SK-N-SH (cell line): ENCODE measurements at regions not wholly inside any gene's neighbourhood (a gene's known extent, or its start where the extent isn't known, plus 50 kb on each side); places are given as distances from the start of the nearest gene placed in this dataset.

Experiments used
- EP300 ChIP-seq, 2 experiments: IDR thresholded peaks; 2 replicates each; pipeline versions ENCODE4 v1.4.0 to v1.6.1; 2012; ENCODE audit warnings: borderline replicate concordance in 1 of 2, low read depth in 1 of 2, low read length in 1 of 2
- FOSL2 ChIP-seq: IDR thresholded peaks from 2 replicates; pipeline ENCODE4 v1.4.0; 2012; ENCODE audit warnings: low read depth, mild to moderate bottlenecking, moderate library complexity, borderline replicate concordance
- FOXM1 ChIP-seq: IDR thresholded peaks from 2 replicates; pipeline ENCODE4 v1.4.0; 2012; ENCODE audit warnings: low read depth, mild to moderate bottlenecking
- IRF3 ChIP-seq: fragments of 150-350 bp; IDR thresholded peaks from 2 replicates; pipeline ENCODE4 v1.6.1; 2016; ENCODE audit warnings: mild to moderate bottlenecking, low read depth, low read length
- MEF2A ChIP-seq: IDR thresholded peaks from 2 replicates; pipeline ENCODE4 v1.4.0; 2012; ENCODE audit warnings: low read depth, borderline replicate concordance
- MXI1 ChIP-seq: IDR thresholded peaks from 2 replicates; pipeline ENCODE4 v1.6.1; 2012; ENCODE audit warnings: mild to moderate bottlenecking, low read depth, low read length, improper control_type of control experiment
- PBX3 ChIP-seq: IDR thresholded peaks from 2 replicates; pipeline ENCODE4; 2012
- POLR2AphosphoS5 ChIP-seq: IDR thresholded peaks from 2 replicates; pipeline ENCODE4 v1.6.1; 2012; ENCODE audit warnings: low read depth, low read length
- RAD21 ChIP-seq: IDR thresholded peaks from 2 replicates; pipeline ENCODE4 v1.6.1; 2012; ENCODE audit warnings: mild to moderate bottlenecking, low read length
- RFX5 ChIP-seq: IDR thresholded peaks from 2 replicates; pipeline ENCODE4 v1.6.1; 2012; ENCODE audit warnings: mild to moderate bottlenecking, improper control_type of control experiment, low read length
- RXRA ChIP-seq: IDR thresholded peaks from 2 replicates; pipeline ENCODE4 v1.4.0; 2012; ENCODE audit warnings: low read depth, mild to moderate bottlenecking, borderline replicate concordance
- SIN3A ChIP-seq: IDR thresholded peaks from 2 replicates; pipeline ENCODE4 v1.6.1; 2012; ENCODE audit warnings: low read depth, mild to moderate bottlenecking, low read length, moderate library complexity, borderline replicate concordance
- SMC3 ChIP-seq: IDR thresholded peaks from 2 replicates; pipeline ENCODE4 v1.6.1; 2012; ENCODE audit warnings: low read depth, low read length, improper control_type of control experiment
- USF1 ChIP-seq: IDR thresholded peaks from 2 replicates; pipeline ENCODE4 v1.4.0; 2012; ENCODE audit warnings: low read depth, borderline replicate concordance
- YY1 ChIP-seq: IDR thresholded peaks from 2 replicates; pipeline ENCODE4 v1.4.0; 2012; ENCODE audit warnings: low read depth, mild to moderate bottlenecking
- TF ChIP-seq, protein P1 (sequence below): IDR thresholded peaks from 2 replicates; pipeline ENCODE4 v1.4.0; 2012; ENCODE audit warnings: low read depth
- TF ChIP-seq, protein P2 (sequence below): IDR thresholded peaks from 2 replicates; pipeline ENCODE4 v1.6.1; 2012; ENCODE audit warnings: mild to moderate bottlenecking, low read depth, low read length, moderate library complexity
- TF ChIP-seq, protein P3 (sequence below): fragments of 150-350 bp; IDR thresholded peaks from 2 replicates; pipeline ENCODE4 v1.6.1; 2017; ENCODE audit warnings: antibody characterized with exemption, low read length, low read depth, borderline replicate concordance

GRCh38 chr10:83165265-83165664 lies 974.0 kb upstream of the GHITM start (continued):
- no peak for TF ChIP-seq MEF2A
- TF ChIP-seq, protein P1, sequence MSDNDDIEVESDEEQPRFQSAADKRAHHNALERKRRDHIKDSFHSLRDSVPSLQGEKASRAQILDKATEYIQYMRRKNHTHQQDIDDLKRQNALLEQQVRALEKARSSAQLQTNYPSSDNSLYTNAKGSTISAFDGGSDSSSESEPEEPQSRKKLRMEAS, result no peak
- no peak for TF ChIP-seq POLR2AphosphoS5
- TF ChIP-seq SMC3, result 0 out of 2 replicates have a peak, but pooled peaks have one; percentile 6
- TF ChIP-seq, protein P2, sequence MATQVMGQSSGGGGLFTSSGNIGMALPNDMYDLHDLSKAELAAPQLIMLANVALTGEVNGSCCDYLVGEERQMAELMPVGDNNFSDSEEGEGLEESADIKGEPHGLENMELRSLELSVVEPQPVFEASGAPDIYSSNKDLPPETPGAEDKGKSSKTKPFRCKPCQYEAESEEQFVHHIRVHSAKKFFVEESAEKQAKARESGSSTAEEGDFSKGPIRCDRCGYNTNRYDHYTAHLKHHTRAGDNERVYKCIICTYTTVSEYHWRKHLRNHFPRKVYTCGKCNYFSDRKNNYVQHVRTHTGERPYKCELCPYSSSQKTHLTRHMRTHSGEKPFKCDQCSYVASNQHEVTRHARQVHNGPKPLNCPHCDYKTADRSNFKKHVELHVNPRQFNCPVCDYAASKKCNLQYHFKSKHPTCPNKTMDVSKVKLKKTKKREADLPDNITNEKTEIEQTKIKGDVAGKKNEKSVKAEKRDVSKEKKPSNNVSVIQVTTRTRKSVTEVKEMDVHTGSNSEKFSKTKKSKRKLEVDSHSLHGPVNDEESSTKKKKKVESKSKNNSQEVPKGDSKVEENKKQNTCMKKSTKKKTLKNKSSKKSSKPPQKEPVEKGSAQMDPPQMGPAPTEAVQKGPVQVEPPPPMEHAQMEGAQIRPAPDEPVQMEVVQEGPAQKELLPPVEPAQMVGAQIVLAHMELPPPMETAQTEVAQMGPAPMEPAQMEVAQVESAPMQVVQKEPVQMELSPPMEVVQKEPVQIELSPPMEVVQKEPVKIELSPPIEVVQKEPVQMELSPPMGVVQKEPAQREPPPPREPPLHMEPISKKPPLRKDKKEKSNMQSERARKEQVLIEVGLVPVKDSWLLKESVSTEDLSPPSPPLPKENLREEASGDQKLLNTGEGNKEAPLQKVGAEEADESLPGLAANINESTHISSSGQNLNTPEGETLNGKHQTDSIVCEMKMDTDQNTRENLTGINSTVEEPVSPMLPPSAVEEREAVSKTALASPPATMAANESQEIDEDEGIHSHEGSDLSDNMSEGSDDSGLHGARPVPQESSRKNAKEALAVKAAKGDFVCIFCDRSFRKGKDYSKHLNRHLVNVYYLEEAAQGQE, result no peak
- TF ChIP-seq MXI1, result no peak; the same call in 1 of the 2 replicates
- TF ChIP-seq IRF3, result no peak
- no peak for TF ChIP-seq RXRA
- peak in 1 of 2 experiments; percentile 89; a peak in 2 of 4 replicates for TF ChIP-seq EP300 (IDR thresholded peaks at IDR 0.05; ENCODE audit: borderline replicate concordance in 1 of 2, low read depth in 1 of 2, low read length in 1 of 2)
- TF ChIP-seq RFX5, result no peak
- TF ChIP-seq FOSL2, result no peak
- peak; percentile 50 for TF ChIP-seq PBX3
- no peak for TF ChIP-seq YY1
- no peak for TF ChIP-seq FOXM1
- TF ChIP-seq, protein P3, sequence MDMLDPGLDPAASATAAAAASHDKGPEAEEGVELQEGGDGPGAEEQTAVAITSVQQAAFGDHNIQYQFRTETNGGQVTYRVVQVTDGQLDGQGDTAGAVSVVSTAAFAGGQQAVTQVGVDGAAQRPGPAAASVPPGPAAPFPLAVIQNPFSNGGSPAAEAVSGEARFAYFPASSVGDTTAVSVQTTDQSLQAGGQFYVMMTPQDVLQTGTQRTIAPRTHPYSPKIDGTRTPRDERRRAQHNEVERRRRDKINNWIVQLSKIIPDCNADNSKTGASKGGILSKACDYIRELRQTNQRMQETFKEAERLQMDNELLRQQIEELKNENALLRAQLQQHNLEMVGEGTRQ, result no peak
- TF ChIP-seq RAD21, result peak; percentile 20; the same call in 1 of the 2 replicates
- no peak for TF ChIP-seq USF1
- no peak for TF ChIP-seq SIN3A
- TF ChIP-seq, all 33 proteins: peak for 9
